Aorta (tissue), 5 donors: ENCODE measurements at regions not wholly inside any gene's neighbourhood (a gene's known extent, or its start where the extent isn't known, plus 50 kb on each side); places are given as distances from the start of the nearest gene placed in this dataset.

Experiments used
- ATAC-seq: fragments of 200-7000 bp; cut with Tn5 transposase; one replicate; pipeline ENCODE4 v1.9.1; 2022; ENCODE audit warnings: moderate library complexity; ENCODE audit not compliant: low FRiP score
- DNase-seq, 2 donors: peaks; one replicate each; pipeline ENCODE4 v3.0.0-alpha.2; 2020
- H3K27ac ChIP-seq, 2 donors: one replicate each; pipeline ENCODE4 v1.5.1; 2013; ENCODE audit warnings: low read length in 2 of 2, mild to moderate bottlenecking in 2 of 2, moderate library complexity in 2 of 2, control low read depth in 1 of 2, inconsistent platforms in 1 of 2, low read depth in 1 of 2
- H3K27me3 ChIP-seq, 2 donors: one replicate each; pipeline ENCODE4 v1.6.1; 2013; ENCODE audit warnings: control low read depth in 1 of 2, low read length in 1 of 2, mild to moderate bottlenecking in 1 of 2, moderate library complexity in 1 of 2; ENCODE audit not compliant: insufficient read depth in 2 of 2, control insufficient read depth in 1 of 2
- H3K36me3 ChIP-seq, 2 donors: one replicate each; pipeline ENCODE4 v1.6.1; 2013; ENCODE audit warnings: control low read depth in 1 of 2, low read length in 1 of 2, mild to moderate bottlenecking in 1 of 2; ENCODE audit not compliant: insufficient read depth in 2 of 2, control insufficient read depth in 1 of 2
- H3K4me1 ChIP-seq, 2 donors: one replicate each; pipeline ENCODE4 v1.6.1; 2013; ENCODE audit warnings: low read length in 2 of 2, control low read depth in 1 of 2, mild to moderate bottlenecking in 1 of 2, moderate library complexity in 1 of 2; ENCODE audit not compliant: insufficient read depth in 2 of 2, control insufficient read depth in 1 of 2
- H3K4me3 ChIP-seq, 2 donors: one replicate each; pipeline ENCODE4 v1.5.1; 2013; ENCODE audit warnings: low read length in 2 of 2, control low read depth in 1 of 2, mild to moderate bottlenecking in 1 of 2
- H3K9me3 ChIP-seq: one replicate; pipeline ENCODE4 v1.6.1; 2013; ENCODE audit warnings: mild to moderate bottlenecking, low read length; ENCODE audit not compliant: control insufficient read depth
- WGBS, 2 donors: extraction: QIAGEN DNeasy Blood & Tissue Kit; methylation state at CpG; one replicate each; pipeline ENCODE4 v1.1.7; 2013; 5-methylcytosine and 5-hydroxymethylcytosine counted together
- intact Hi-C, 2 donors: fragments of 100-400 bp; cut with DNase I; formaldehyde crosslinking; loops; one replicate each; pipeline versions ENCODE4 v1.14.2 to v1.15.0; 2022
- donor health status: healthy with polysubstance abuse.
- donor health status: Bipolar disorder and iron deficiency.
- donor health status: DM: no; HTN: no; CAD: no.
- donor health status: DM: no; HTN: no; CAD: no.
- donor health status: DM: yes; HTN: yes; CAD: no.

DNA sequence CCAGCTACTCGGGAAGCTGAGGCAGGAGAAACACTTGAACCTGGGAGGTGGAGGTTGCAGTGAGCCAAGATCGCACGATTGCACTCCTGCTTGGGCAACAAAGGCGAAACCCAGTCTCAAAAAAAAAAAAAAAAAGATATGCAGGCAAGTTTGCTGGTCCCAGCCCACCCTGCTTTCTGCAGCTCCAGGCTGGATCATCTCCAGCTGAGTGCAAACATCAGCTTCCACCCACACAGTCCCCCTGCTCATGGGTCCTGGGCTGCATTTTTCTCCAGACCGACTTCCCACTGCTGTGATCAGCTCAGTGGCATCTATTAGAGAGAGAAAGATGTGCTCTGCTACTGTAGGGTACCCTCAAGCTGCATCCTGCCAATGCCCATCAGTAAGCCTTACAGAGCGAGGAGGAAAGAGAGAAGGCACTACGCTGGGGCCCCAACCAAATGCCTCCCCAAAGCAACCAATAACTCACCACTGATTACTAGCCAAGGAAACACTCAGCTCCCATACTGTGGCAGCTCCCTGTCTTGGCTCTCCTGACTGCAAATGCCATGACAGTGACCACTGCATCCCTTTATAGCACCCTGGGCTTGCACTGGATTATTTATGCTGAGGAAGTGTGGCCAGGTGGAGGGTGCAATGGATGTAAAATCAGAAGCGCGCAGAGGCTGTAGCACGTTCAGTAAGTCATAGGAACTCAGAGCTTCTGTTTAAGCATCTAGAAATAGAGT, 170.9 kb upstream of the ZNF507 start:
- peaks cover 0 to 2% of the 10 kb centered on the region in 2 donors for H3K27me3 ChIP-seq
- H3K4me3 ChIP-seq: no peak overlapping the region
- no peak overlapping the region for H3K27ac ChIP-seq
- no peak for ATAC-seq
- H3K36me3 ChIP-seq: no peaks in the 10 kb centered on the region
- DNase-seq: no peak
- H3K4me1 ChIP-seq: no peaks in the 10 kb centered on the region
- WGBS, 2 donors: 76 to 77% methylated on average over 10 of the region's 10 CpGs
- intact Hi-C loops: no loop called here
- peaks cover 4% of the 10 kb centered on the region for H3K9me3 ChIP-seq

- Histone ChIP-seq H3K27me3 (peaks cover 0 to 2% of the 10 kb centered on the region in 2 donors), H3K4me3 (no peak overlapping the region), H3K36me3 (no peaks in the 10 kb centered on the region), H3K9me3 (peaks cover 4% of the 10 kb centered on the region), H3K4me1 (no peaks in the 10 kb centered on the region), H3K27ac (no peak overlapping the region)
- intact Hi-C loops: no loop called here
- no peak for ATAC-seq
- WGBS, 2 donors: 56 to 61% methylated on average over 5 of the region's 5 CpGs
- no peak for DNase-seq
These were observed 168.8 kb upstream of the ZNF507 start for GRCh38 chr19:32176591-32176990.

- no peak for ATAC-seq
- Histone ChIP-seq H3K4me1 (no peaks in the 10 kb centered on the region), H3K36me3 (no peaks in the 10 kb centered on the region), H3K4me3 (no peak overlapping the region), H3K27ac (no peak overlapping the region), H3K27me3 (no peaks in the 10 kb centered on the region), H3K9me3 (peaks cover 4% of the 10 kb centered on the region)
- no peak for DNase-seq
- intact Hi-C loops: no loop called here
These were observed 167.7 kb upstream of the ZNF507 start for GRCh38 chr19:32177686-32178085.

GRCh38 chr19:32178401-32178800, 167.0 kb upstream of the ZNF507 start:
- Histone ChIP-seq H3K9me3 (peaks cover 4% of the 10 kb centered on the region), H3K27me3 (no peaks in the 10 kb centered on the region), H3K36me3 (no peaks in the 10 kb centered on the region), H3K4me1 (no peaks in the 10 kb centered on the region), H3K27ac (no peak overlapping the region), H3K4me3 (no peak overlapping the region)
- DNase-seq: no peak
- intact Hi-C loops: no loop called here
- 79% methylated on average over 5 of the region's 5 CpGs for WGBS, 2 donors
- no peak for ATAC-seq

DNA sequence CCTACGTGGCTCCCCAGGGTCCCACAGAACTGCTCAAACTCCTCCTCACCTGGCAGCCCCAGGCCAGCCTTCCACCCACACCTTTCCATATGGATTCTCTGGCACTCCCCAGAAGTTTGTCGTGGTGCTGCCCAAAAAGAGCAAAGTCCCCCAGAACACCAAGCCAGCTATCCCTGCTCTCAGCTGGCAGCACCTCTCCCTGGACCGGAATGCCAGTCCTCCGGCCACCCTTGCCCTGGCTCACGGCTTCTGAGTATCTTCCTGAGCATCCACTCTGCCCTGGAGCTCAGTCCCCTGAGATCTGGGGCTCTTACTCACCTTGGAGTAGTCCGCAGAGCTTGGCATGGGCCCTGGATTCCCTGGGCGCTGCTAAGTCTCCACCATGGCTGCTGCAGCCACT, 166.5 kb upstream of the ZNF507 start:
- DNase-seq (no peak), ATAC-seq (no peak)
- WGBS, 2 donors: 69% methylated on average over 7 of the region's 7 CpGs

DNA sequence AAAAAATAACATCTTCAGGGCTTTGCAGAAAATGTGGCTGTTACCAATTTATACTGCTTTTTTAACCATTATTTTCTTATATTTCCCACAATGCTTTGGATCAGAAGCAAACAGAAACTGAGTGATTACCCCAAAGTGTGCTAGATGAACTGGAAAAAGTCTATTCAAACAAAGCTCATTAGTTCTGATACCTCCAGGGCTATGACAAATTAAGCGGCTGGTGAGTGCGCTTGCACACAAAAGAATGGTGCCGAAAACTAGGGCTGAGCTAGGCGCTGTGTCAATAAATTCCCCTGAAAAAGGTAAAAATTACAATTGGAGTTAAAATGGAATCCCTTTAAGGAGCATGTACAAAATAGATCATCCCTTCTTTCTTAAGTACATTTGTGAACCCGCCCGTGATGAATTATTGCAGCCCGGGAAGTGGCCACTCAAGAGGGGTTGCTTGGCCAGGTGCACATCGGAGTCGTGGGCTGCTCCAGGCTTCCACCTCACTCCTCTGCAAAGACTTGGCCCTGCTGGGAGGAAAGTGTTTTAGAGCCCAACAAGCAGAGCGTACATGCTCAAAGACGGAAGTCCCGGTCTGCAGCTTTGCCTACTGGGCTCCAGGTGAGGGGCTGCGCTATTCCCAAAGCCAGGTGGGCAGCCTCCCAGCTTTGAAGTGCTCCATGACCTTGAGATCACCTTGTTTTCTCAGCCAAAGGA, 164.0 kb upstream of the ZNF507 start:
- DNase-seq (no peak), ATAC-seq (no peak)
- H3K27me3 ChIP-seq: no peaks in the 10 kb centered on the region
- intact Hi-C loops: no loop called here
- peaks cover 2% of the 10 kb centered on the region for H3K9me3 ChIP-seq
- no peaks in the 10 kb centered on the region for H3K36me3 ChIP-seq
- H3K4me1 ChIP-seq: no peaks in the 10 kb centered on the region
- WGBS, 2 donors: 73 to 81% methylated on average over 13 of the region's 13 CpGs
- H3K27ac ChIP-seq: no peak overlapping the region
- H3K4me3 ChIP-seq: no peak overlapping the region

More for the DNA sequence above, 166.5 kb upstream of the ZNF507 start:
- peaks cover 4% of the 10 kb centered on the region for H3K9me3 ChIP-seq
- no peak overlapping the region for H3K4me3 ChIP-seq
- H3K36me3 ChIP-seq: no peaks in the 10 kb centered on the region
- H3K27ac ChIP-seq: no peak overlapping the region
- intact Hi-C loops: no loop called here
- no peaks in the 10 kb centered on the region for H3K27me3 ChIP-seq
- H3K4me1 ChIP-seq: no peaks in the 10 kb centered on the region

DNA sequence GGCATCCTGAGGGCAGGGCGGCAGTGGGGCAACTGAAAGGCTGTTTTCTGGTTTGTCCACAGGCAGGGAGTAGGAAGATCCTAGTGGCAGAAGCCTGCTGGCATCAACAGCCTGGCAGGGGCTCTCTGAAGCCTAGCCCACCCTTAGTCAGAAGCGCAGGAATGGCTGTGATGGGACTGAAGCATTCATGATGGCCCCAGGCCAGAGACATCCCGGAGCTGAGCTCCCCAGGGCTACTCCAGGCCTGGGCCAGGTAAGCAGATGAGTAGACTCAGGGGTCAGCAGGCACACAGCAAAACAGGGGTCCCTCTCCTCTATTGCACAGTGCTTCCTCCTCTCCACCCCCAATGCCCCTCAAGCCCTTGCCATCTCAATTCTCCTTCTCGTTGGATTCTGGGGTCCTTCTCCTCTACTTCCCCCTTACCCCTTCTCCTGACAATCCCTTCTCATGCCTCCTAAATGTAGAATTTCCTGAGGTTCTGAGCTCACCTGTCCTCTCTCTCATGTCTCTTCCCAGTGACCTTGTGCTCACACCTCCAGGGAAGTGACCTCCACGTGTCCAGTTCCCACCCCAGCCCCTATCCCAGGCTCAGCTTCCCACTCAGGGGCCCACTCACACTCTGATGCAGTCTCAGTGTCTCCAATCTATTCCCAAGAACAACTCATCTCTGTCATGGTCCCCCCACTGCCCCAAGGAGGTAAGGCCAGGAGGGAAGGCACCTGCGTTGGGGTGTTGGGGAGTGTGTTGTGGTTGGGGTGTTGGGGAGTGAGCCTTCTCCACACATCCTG, 158.7 kb upstream of the ZNF507 start:
- DNase-seq (no peak), ATAC-seq (no peak)
- Histone ChIP-seq H3K27ac (no peak overlapping the region), H3K9me3 (no peaks in the 10 kb centered on the region), H3K27me3 (no peaks in the 10 kb centered on the region), H3K4me3 (no peak overlapping the region), H3K36me3 (no peaks in the 10 kb centered on the region), H3K4me1 (no peaks in the 10 kb centered on the region)
- WGBS, 2 donors: 81 to 83% methylated on average over 6 of the region's 6 CpGs
- intact Hi-C loops: no loop called here

- no peaks in the 10 kb centered on the region for H3K9me3 ChIP-seq
- 63 to 87% methylated on average over 2 of the region's 2 CpGs for WGBS, 2 donors
- no peaks in the 10 kb centered on the region for H3K27me3 ChIP-seq
- DNase-seq: no peak
- H3K27ac ChIP-seq: no peak overlapping the region
- H3K36me3 ChIP-seq: no peaks in the 10 kb centered on the region
- no peak for ATAC-seq
- H3K4me1 ChIP-seq: no peaks in the 10 kb centered on the region
- no peak overlapping the region for H3K4me3 ChIP-seq
- intact Hi-C loops: no loop called here
These were observed 156.5 kb upstream of the ZNF507 start for GRCh38 chr19:32188921-32189320.
